Astrocyte of the spinal cord (primary cell): ENCODE measurements at regions not wholly inside any gene's neighbourhood (a gene's known extent, or its start where the extent isn't known, plus 50 kb on each side); places are given as distances from the start of the nearest gene placed in this dataset.
A peak's percentile ranks its signal among the peaks of the same experiment; 100 is the strongest.

Experiments used
- DNase-seq: peaks from one replicate; pipeline ENCODE4 v3.0.0; 2011; ENCODE audit warnings: low read depth, low spot score
- H3K4me3 ChIP-seq: 2 replicates; pipeline ENCODE4 v1.5.1; 2011; ENCODE audit warnings: low read depth, mild to moderate bottlenecking, low read length, moderate library complexity
- CTCF ChIP-seq: IDR thresholded peaks from 2 replicates; pipeline ENCODE4 v1.5.1; 2012; ENCODE audit warnings: low read depth, mild to moderate bottlenecking, low read length, inconsistent platforms
- in situ Hi-C: cut with HindIII; loops from 2 replicates; pipeline ENCODE4 v1.10.0; 2017; ENCODE audit warnings: low sequenced_read_pairs

DNA sequence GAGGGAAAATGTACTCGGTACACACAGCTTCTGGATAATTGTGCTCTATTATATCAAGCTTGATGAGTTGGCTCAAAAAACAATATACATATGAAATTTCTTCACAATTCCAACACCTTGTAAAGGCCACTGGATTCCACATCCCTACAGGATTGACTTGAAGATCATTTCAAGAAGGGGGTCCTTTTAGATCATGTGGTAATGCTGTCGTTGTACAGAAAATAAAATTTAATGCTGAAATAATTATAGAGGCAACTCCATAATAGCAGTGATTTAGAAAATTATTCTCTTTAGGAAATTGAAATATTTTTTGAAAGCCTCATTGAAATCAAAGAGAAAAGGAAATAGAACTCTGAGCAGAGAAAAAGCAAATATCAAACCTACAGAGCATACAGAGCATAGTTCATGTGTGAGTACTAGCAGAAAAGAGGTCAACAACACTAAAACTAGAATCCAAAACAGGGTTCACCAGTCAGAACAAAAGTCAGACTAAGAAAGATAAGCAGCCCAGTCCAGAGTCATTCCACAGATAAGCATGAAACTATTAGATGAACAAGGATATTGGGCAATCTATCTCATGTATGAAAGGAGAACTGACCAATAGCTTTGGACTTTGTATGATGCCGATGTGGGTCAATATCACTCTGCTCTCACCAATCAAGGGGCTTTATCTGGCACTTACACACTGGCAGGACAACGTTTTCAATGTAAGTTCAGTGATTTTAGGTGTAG is 79.5 kb upstream of the PALMD start:
- in situ Hi-C loops = no loop called here
- TF ChIP-seq CTCF = no peak
- no peak overlapping the region for H3K4me3 ChIP-seq
- DNase-seq = no peak

- in situ Hi-C loops = no loop called here
- no peak for TF ChIP-seq CTCF
- H3K4me3 ChIP-seq = no peak overlapping the region
- peak; percentile 56 for DNase-seq
Measured at GRCh38 chr1:99570486-99571089, 75.3 kb upstream of the PALMD start.

DNA sequence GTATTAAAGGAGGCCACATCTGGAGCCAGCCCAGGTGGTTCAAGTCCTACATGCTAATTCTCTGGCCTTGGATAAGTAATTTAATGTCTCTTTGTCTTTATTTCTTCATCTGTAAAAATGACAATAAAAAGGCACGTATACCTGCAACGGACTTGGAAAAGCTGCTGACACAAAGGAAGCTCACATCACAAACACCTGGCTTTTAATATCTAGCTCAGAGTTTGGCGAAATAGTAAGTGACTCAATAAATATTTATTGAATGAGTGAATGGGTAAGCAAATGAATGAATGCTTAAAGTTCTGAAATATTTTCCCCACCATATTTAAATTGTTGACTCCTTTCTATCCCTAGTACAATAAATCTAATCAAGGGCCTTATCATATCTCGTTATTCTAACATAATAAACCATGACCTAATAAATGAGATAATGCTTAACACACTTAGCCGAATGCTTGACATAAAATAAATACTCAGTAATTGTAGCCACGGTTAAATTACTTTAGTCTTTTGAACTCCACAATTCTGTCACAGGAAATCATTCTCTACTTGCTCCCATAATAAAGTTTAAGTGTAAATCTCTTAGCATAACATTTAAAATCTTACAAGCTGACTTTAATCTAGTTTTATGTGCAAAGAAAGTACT is 74.7 kb upstream of the PALMD start:
- TF ChIP-seq CTCF = no peak
- DNase-seq = no peak
- in situ Hi-C loops = no loop called here
- no peak overlapping the region for H3K4me3 ChIP-seq

GRCh38 chr1:99573431-99574217 is 72.3 kb upstream of the PALMD start:
- DNase-seq = no peak
- in situ Hi-C loops = no loop called here
- H3K4me3 ChIP-seq = no peak overlapping the region
- no peak for TF ChIP-seq CTCF

DNA sequence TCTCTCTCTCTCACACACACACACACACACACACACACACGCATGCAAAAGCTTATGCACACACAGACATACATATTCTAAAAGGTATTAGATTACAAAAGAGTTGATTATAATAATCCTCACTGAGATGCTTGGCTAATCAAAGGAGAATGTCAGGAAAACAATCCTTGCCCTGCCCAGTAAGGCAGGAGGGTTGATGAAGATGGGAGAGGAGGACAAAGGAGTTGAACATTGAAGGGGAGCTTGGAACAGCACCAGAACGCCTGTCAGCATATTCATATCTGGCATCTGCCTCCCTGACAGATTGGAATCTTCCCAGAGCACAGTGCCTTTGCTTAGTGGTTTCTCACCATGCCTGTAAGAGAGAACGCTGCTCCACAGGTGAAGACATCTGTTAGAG is 68.6 kb upstream of the PALMD start:
- in situ Hi-C loops = no loop called here
- no peak for TF ChIP-seq CTCF
- DNase-seq = no peak
- no peak overlapping the region for H3K4me3 ChIP-seq

GRCh38 chr1:99579691-99580172 is 66.2 kb upstream of the PALMD start:
- no peak for DNase-seq
- no peak overlapping the region for H3K4me3 ChIP-seq
- no peak for TF ChIP-seq CTCF
- in situ Hi-C loops = no loop called here
